ENCODE measurements at regions not wholly inside any gene's neighbourhood (a gene's known extent, or its start where the extent isn't known, plus 50 kb on each side); places are given as distances from the start of the nearest gene placed in this dataset.

DNA sequence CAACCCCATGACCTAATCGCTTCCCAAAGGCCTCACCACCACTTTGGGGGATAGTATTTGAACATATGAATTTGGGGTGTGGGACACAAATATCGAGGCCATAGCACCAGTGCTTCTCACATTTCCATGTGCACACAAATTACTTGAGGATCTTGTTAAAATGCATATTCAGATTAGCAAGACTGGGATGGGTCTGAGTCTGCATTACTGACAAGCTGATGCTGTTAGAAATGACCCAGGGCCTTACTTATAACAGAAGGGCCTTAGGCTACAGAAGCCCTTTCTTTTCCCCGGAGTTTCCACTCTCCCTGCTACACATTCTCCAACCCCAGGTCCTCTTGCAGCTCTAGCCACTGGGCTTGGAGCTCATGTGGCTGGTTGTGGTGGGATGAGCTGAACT is 141.5 kb upstream of the LRFN2 start:
- no peak for ATAC-seq
- H3K4me1 ChIP-seq, result no peaks in the 10 kb centered on the region
- intact Hi-C loops (cut with DNase I), result no loop called here
- no peak overlapping the region for H3K27ac ChIP-seq
- TF ChIP-seq, protein P1, sequence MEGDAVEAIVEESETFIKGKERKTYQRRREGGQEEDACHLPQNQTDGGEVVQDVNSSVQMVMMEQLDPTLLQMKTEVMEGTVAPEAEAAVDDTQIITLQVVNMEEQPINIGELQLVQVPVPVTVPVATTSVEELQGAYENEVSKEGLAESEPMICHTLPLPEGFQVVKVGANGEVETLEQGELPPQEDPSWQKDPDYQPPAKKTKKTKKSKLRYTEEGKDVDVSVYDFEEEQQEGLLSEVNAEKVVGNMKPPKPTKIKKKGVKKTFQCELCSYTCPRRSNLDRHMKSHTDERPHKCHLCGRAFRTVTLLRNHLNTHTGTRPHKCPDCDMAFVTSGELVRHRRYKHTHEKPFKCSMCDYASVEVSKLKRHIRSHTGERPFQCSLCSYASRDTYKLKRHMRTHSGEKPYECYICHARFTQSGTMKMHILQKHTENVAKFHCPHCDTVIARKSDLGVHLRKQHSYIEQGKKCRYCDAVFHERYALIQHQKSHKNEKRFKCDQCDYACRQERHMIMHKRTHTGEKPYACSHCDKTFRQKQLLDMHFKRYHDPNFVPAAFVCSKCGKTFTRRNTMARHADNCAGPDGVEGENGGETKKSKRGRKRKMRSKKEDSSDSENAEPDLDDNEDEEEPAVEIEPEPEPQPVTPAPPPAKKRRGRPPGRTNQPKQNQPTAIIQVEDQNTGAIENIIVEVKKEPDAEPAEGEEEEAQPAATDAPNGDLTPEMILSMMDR (IDR thresholded peaks at IDR 0.05), result no peak
- FAIRE-seq, result no peak
- WGBS, 2 donors, result 77 to 86% methylated on average over 3 of the region's 3 CpGs
- H3K4me3 ChIP-seq, result no peak overlapping the region
- no peak for DNase-seq
- no peaks in the 10 kb centered on the region for H3K36me3 ChIP-seq
- no peaks in the 10 kb centered on the region for H3K9me3 ChIP-seq
- H3K27me3 ChIP-seq, result no peaks in the 10 kb centered on the region

DNA sequence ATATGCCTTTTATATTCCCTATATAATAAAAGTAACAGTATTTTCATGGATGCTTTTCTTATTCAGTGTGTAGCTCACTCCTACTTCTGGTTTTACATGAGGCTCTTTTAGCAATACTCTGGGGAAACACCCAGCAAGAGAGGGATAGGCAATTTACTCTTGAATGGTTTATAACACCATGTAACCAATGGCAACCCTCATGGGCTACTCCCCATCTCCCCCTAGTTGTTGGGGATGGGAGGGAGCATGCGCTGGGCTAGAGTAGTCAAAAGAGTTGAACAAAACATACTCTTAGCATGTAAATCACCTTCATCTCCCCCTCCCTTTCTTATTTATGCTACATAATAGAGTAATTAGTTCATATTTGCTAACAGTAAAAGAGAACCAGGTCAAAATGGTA is 140.1 kb upstream of the LRFN2 start:
- intact Hi-C loops (cut with DNase I), result no loop called here
- ATAC-seq, result no peak
- no peak overlapping the region for H3K27ac ChIP-seq
- H3K27me3 ChIP-seq, result no peaks in the 10 kb centered on the region
- H3K9me3 ChIP-seq, result no peaks in the 10 kb centered on the region
- no peak overlapping the region for H3K4me3 ChIP-seq
- no peaks in the 10 kb centered on the region for H3K4me1 ChIP-seq
- FAIRE-seq, result no peak
- TF ChIP-seq, protein P1 (IDR thresholded peaks at IDR 0.05), result no peak
- DNase-seq, result no peak
- 94 to 97% methylated on average over 1 of the region's 1 CpG for WGBS, 2 donors
- no peaks in the 10 kb centered on the region for H3K36me3 ChIP-seq

DNA sequence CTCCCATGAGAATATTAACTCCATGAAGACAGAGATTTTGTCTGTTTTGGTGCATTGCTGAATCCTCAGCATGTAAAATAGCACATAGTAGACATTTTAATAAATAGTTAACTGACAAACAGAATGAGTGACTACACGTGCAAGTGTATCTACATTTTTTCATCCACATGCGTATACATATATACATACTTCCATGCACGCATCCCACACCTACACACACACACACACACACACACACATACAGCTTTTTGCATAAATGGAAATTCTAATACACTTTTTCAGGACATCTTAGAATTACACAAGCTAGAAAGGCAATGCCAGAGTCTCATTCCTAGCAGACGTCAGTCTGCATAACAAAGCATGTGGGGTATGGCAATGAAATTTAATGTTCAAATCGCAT is 139.7 kb upstream of the LRFN2 start:
- no peak for FAIRE-seq
- Histone ChIP-seq H3K9me3 (no peaks in the 10 kb centered on the region), H3K4me3 (no peak overlapping the region), H3K27me3 (no peaks in the 10 kb centered on the region), H3K4me1 (no peaks in the 10 kb centered on the region), H3K36me3 (no peaks in the 10 kb centered on the region), H3K27ac (no peak overlapping the region)
- no peak for ATAC-seq
- TF ChIP-seq, protein P1 (IDR thresholded peaks at IDR 0.05), result no peak
- no peak for DNase-seq
- intact Hi-C loops (cut with DNase I), result no loop called here
- 78 to 91% methylated on average over 5 of the region's 5 CpGs for WGBS, 2 donors

DNA sequence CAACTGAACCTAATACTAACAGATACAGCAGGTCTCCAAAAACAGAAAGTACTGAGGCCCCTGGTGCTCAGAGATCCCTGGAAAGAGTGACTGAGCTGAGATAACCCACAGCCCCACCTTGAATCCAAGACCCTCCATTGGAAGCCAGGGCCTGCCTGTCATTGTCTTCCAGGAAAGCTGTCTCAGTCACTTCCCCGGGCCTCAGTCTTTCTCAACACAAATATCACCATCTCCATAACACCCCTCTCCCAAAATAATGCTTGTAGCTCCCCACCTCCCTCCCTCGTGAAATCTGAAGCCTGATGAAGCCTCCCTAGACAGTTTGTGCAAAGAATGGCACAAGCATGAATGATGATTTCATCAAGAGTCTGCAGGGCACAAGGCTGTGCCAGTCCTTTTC is 138.2 kb upstream of the LRFN2 start:
- DNase-seq, result no peak
- no peak overlapping the region for H3K4me3 ChIP-seq
- H3K4me1 ChIP-seq, result no peaks in the 10 kb centered on the region
- ATAC-seq, result no peak
- no peaks in the 10 kb centered on the region for H3K36me3 ChIP-seq
- WGBS, 2 donors, result 78% methylated on average over 2 of the region's 2 CpGs
- intact Hi-C loops (cut with DNase I), result no loop called here
- H3K9me3 ChIP-seq, result no peaks in the 10 kb centered on the region
- TF ChIP-seq, protein P1 (IDR thresholded peaks at IDR 0.05), result no peak
- FAIRE-seq, result no peak
- H3K27ac ChIP-seq, result no peak overlapping the region
- no peaks in the 10 kb centered on the region for H3K27me3 ChIP-seq

GRCh38 chr6:40724886-40725285 is 137.7 kb upstream of the LRFN2 start:
- 71 to 74% methylated on average over 3 of the region's 3 CpGs for WGBS, 2 donors
- no peaks in the 10 kb centered on the region for H3K27me3 ChIP-seq
- no peak for DNase-seq
- H3K36me3 ChIP-seq, result no peaks in the 10 kb centered on the region
- H3K9me3 ChIP-seq, result no peaks in the 10 kb centered on the region
- FAIRE-seq, result no peak
- no peak overlapping the region for H3K4me3 ChIP-seq
- intact Hi-C loops (cut with DNase I), result no loop called here
- no peak overlapping the region for H3K27ac ChIP-seq
- TF ChIP-seq, protein P1 (IDR thresholded peaks at IDR 0.05), result no peak
- no peaks in the 10 kb centered on the region for H3K4me1 ChIP-seq
- ATAC-seq, result no peak

Data from pancreas (tissue), 10 donors.